ENCODE measurements at regions not wholly inside any gene's neighbourhood (a gene's known extent, or its start where the extent isn't known, plus 50 kb on each side); places are given as distances from the start of the nearest gene placed in this dataset.

DNA sequence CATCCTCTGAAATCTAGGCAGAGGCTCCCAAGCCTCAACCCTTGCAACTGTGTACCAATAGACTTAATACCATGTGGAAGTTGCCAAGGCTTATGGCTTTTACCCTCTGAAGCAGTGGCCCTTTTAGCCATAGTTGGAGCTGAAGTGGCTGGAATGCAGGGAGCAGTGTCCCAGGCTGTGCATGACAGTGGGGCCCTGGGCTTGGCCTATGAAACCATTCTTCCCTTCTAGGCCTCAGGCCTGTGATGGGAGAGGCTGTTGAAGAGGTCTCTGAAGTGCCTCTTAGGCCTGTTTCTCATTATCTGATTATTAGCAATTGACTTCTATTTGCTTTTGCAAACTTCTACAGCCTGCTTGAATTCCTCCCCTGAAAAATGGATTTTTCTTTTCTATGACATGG, 612.7 kb upstream of the ZWINT start:
- no peak overlapping the region for H3K4me3 ChIP-seq (ENCODE audit: low read length)
- peaks cover 11% of the 10 kb centered on the region for H3K9me3 ChIP-seq (ENCODE audit: control insufficient read depth, insufficient read depth, low read length)
- H3K36me3 Mint-ChIP-seq = peaks cover 11% of the 10 kb centered on the region
- H3K27me3 Mint-ChIP-seq (ENCODE audit: low read depth in 2 of 2) = no peaks in the 10 kb centered on the region
- no peaks in the 10 kb centered on the region for H3K36me3 ChIP-seq (ENCODE audit: control insufficient read depth, insufficient read depth, low read length)
- TF ChIP-seq CTCF (IDR thresholded peaks at IDR 0.05) = no peak
- DNase-seq (no peak), ATAC-seq (no peak)
- intact Hi-C loops (cut with micrococcal nuclease) = no loop called here
- H3K27ac Mint-ChIP-seq = no peak overlapping the region
- H3K27ac ChIP-seq (ENCODE audit: low read length) = no peak overlapping the region
- no peak overlapping the region for H3K4me3 Mint-ChIP-seq
- H3K4me1 Mint-ChIP-seq = no peaks in the 10 kb centered on the region
- no peaks in the 10 kb centered on the region for H3K4me1 ChIP-seq (ENCODE audit: control insufficient read depth, insufficient read depth, low read length)
- no peaks in the 10 kb centered on the region for H3K27me3 ChIP-seq (ENCODE audit: control insufficient read depth, insufficient read depth, low read length)
- H3K9me3 Mint-ChIP-seq = peaks cover 15 to 30% of the 10 kb centered on the region in 2 donors

DNA sequence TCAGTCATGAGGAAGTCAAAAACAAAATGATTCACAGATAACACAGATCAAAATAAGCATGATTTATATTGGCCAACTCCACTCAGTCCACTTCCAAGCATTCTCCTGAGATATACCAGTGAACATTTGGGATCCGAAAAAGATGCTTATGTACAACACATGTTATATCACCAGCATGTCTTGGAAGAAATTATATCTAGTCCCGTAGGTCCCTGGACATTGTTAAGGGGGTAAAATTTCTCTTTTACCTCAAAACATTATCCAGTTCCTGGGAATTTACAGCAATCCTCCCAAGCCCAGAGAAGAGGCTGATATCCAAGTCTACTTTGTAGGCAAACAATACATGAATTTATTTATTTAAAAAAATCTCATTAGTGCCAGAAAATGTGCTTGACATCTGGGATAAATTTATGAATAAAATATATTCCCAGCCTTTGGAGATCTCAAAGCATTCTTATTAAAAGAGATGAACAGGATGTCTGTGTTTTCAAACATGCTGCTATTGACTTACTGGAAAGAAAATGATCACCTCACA, 582.2 kb upstream of the ZWINT start:
- Mint-ChIP-seq H3K4me1 (no peaks in the 10 kb centered on the region), H3K9me3 (peaks cover 8 to 15% of the 10 kb centered on the region in 2 donors), H3K27ac (no peak overlapping the region), H3K27me3 (ENCODE audit: low read depth in 2 of 2) (no peaks in the 10 kb centered on the region), H3K4me3 (no peak overlapping the region), H3K36me3 (no peaks in the 10 kb centered on the region)
- WGBS (ENCODE audit: insufficient coverage) = no CpG with 5 or more reads among the region's 2 CpGs
- TF ChIP-seq CTCF (IDR thresholded peaks at IDR 0.05) = no peak
- Histone ChIP-seq H3K4me1 (ENCODE audit: control insufficient read depth, insufficient read depth, low read length) (no peaks in the 10 kb centered on the region), H3K27ac (ENCODE audit: low read length) (no peak overlapping the region), H3K36me3 (ENCODE audit: control insufficient read depth, insufficient read depth, low read length) (no peaks in the 10 kb centered on the region), H3K4me3 (ENCODE audit: low read length) (no peak overlapping the region), H3K27me3 (ENCODE audit: control insufficient read depth, insufficient read depth, low read length) (no peaks in the 10 kb centered on the region), H3K9me3 (ENCODE audit: control insufficient read depth, insufficient read depth, low read length) (no peaks in the 10 kb centered on the region)
- intact Hi-C loops (cut with micrococcal nuclease) = no loop called here
- no peak for DNase-seq
- ATAC-seq = no peak

DNA sequence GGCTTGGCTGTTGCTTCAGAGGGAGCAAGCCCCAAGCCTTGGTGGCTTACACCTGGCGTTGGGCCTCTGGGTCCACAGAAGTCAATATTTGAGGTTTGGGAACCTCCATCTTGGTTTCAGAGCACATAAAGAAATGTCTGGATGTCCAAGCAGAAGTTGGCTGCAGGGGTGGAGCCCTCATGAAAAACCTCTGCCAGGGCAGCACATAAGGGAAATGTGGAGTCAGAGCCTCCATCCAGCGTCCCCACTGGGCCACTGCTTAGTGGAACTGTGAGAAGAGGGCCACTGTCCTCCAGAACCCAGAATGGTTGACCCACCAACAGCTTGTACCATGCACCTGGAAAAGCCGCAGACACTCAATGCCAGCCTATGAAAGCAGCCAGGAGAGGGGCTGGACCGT, 573.5 kb upstream of the ZWINT start:
- no peak overlapping the region for H3K4me3 ChIP-seq (ENCODE audit: low read length)
- H3K27ac Mint-ChIP-seq = no peak overlapping the region
- WGBS (ENCODE audit: insufficient coverage) = 79% methylated on average over 4 of the region's 4 CpGs
- H3K36me3 ChIP-seq (ENCODE audit: control insufficient read depth, insufficient read depth, low read length) = no peaks in the 10 kb centered on the region
- no peak overlapping the region for H3K4me3 Mint-ChIP-seq
- H3K27ac ChIP-seq (ENCODE audit: low read length) = no peak overlapping the region
- no peaks in the 10 kb centered on the region for H3K36me3 Mint-ChIP-seq
- no peak for DNase-seq
- no peaks in the 10 kb centered on the region for H3K27me3 Mint-ChIP-seq (ENCODE audit: low read depth in 2 of 2)
- intact Hi-C loops (cut with micrococcal nuclease) = no loop called here
- ATAC-seq = no peak
- H3K9me3 ChIP-seq (ENCODE audit: control insufficient read depth, insufficient read depth, low read length) = peaks cover 12% of the 10 kb centered on the region
- no peaks in the 10 kb centered on the region for H3K4me1 ChIP-seq (ENCODE audit: control insufficient read depth, insufficient read depth, low read length)
- H3K9me3 Mint-ChIP-seq = peaks cover 8 to 13% of the 10 kb centered on the region in 2 donors
- no peak for TF ChIP-seq CTCF (IDR thresholded peaks at IDR 0.05)
- H3K27me3 ChIP-seq (ENCODE audit: control insufficient read depth, insufficient read depth, low read length) = no peaks in the 10 kb centered on the region
- no peaks in the 10 kb centered on the region for H3K4me1 Mint-ChIP-seq

DNA sequence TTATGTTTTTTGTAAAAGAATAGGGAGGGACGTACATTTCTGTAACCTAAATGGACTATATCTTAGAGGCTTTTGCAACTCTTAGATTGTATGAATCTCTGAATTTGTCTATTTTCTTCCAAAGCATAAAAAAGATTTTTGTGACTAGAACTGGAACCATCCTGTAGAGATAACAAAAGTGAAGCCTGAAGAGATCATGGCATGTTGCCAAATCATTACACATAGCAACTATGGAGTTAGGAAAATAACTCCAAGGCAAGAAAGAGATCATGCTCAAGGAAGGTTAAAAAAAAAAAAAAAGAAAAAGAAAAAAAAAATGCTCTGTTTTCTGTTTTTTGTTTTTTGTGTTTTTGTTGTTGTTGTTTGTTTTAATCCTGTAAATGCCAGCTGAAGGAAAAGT, 567.7 kb upstream of the ZWINT start:
- ATAC-seq = no peak

More for the DNA sequence above, 567.7 kb upstream of the ZWINT start:
- H3K4me3 ChIP-seq (ENCODE audit: low read length) = no peak overlapping the region
- H3K36me3 Mint-ChIP-seq = peaks cover 20% of the 10 kb centered on the region
- H3K4me3 Mint-ChIP-seq = no peak overlapping the region
- H3K27ac ChIP-seq (ENCODE audit: low read length) = no peak overlapping the region
- H3K27me3 ChIP-seq (ENCODE audit: control insufficient read depth, insufficient read depth, low read length) = no peaks in the 10 kb centered on the region
- H3K9me3 ChIP-seq (ENCODE audit: control insufficient read depth, insufficient read depth, low read length) = no peaks in the 10 kb centered on the region
- no CpG with 5 or more reads among the region's 1 CpG for WGBS (ENCODE audit: insufficient coverage)
- no peak for TF ChIP-seq CTCF (IDR thresholded peaks at IDR 0.05)
- H3K9me3 Mint-ChIP-seq = peaks cover 24 to 26% of the 10 kb centered on the region in 2 donors
- DNase-seq = no peak
- no peaks in the 10 kb centered on the region for H3K4me1 ChIP-seq (ENCODE audit: control insufficient read depth, insufficient read depth, low read length)
- no peaks in the 10 kb centered on the region for H3K4me1 Mint-ChIP-seq
- intact Hi-C loops (cut with micrococcal nuclease) = no loop called here
- H3K27ac Mint-ChIP-seq = no peak overlapping the region
- H3K36me3 ChIP-seq (ENCODE audit: control insufficient read depth, insufficient read depth, low read length) = no peaks in the 10 kb centered on the region
- H3K27me3 Mint-ChIP-seq (ENCODE audit: low read depth in 2 of 2) = no peaks in the 10 kb centered on the region
